Panc1 (cell line): ENCODE measurements at regions not wholly inside any gene's neighbourhood (a gene's known extent, or its start where the extent isn't known, plus 50 kb on each side); places are given as distances from the start of the nearest gene placed in this dataset.

Experiments used
- CTCF ChIP-seq: fragments of 450-650 bp; IDR thresholded peaks from 2 replicates; pipeline ENCODE4 v1.5.1; 2017; ENCODE audit warnings: mild to moderate bottlenecking
- TCF7L2 ChIP-seq: IDR thresholded peaks from 2 replicates; pipeline ENCODE4 v1.6.1; 2011; ENCODE audit warnings: mild to moderate bottlenecking, low read depth, low read length, inconsistent platforms
- TF ChIP-seq, protein P1 (sequence below), 2 experiments: IDR thresholded peaks; 2 replicates each; pipeline ENCODE4 v1.6.1; 2011 to 2012; ENCODE audit warnings: low read depth in 2 of 2, control low read depth in 1 of 2, low read length in 1 of 2, mild to moderate bottlenecking in 1 of 2, moderate library complexity in 1 of 2; ENCODE audit not compliant: insufficient read depth in 1 of 2

GRCh38 chr2:37529830-37530415 is 141.5 kb downstream of the CDC42EP3 start:
- TF ChIP-seq TCF7L2 (no peak), CTCF (no peak)
- TF ChIP-seq, protein P1, sequence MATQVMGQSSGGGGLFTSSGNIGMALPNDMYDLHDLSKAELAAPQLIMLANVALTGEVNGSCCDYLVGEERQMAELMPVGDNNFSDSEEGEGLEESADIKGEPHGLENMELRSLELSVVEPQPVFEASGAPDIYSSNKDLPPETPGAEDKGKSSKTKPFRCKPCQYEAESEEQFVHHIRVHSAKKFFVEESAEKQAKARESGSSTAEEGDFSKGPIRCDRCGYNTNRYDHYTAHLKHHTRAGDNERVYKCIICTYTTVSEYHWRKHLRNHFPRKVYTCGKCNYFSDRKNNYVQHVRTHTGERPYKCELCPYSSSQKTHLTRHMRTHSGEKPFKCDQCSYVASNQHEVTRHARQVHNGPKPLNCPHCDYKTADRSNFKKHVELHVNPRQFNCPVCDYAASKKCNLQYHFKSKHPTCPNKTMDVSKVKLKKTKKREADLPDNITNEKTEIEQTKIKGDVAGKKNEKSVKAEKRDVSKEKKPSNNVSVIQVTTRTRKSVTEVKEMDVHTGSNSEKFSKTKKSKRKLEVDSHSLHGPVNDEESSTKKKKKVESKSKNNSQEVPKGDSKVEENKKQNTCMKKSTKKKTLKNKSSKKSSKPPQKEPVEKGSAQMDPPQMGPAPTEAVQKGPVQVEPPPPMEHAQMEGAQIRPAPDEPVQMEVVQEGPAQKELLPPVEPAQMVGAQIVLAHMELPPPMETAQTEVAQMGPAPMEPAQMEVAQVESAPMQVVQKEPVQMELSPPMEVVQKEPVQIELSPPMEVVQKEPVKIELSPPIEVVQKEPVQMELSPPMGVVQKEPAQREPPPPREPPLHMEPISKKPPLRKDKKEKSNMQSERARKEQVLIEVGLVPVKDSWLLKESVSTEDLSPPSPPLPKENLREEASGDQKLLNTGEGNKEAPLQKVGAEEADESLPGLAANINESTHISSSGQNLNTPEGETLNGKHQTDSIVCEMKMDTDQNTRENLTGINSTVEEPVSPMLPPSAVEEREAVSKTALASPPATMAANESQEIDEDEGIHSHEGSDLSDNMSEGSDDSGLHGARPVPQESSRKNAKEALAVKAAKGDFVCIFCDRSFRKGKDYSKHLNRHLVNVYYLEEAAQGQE (IDR thresholded peaks at IDR 0.05; ENCODE audit: insufficient read depth in 1 of 2, low read depth in 2 of 2, low read length in 1 of 2): no peak
